GM12892 (cell line): ENCODE measurements at regions not wholly inside any gene's neighbourhood (a gene's known extent, or its start where the extent isn't known, plus 50 kb on each side); places are given as distances from the start of the nearest gene placed in this dataset.
"Not testable (repeated sequence)": the region's sequence is repeated elsewhere in the genome, so short reads cannot be mapped to it uniquely, and the experiment has no call there.

Source experiments
- DNase-seq: peaks from one replicate; pipeline ENCODE4 v3.0.0; 2011; ENCODE audit not compliant: insufficient read length
- FAIRE-seq: peaks from 2 replicates; lab custom pipeline; 2011; peaks lifted over from hg19 to GRCh38; lab: Jason Lieb, UNC
- POLR2A ChIP-seq: IDR thresholded peaks from 2 replicates; pipeline ENCODE4 v1.6.1; 2011; ENCODE audit warnings: low read depth, low read length, control low read depth
- POLR2AphosphoS5 ChIP-seq: IDR thresholded peaks from 2 replicates; pipeline ENCODE4 v1.6.1; 2011; ENCODE audit warnings: low read depth, low read length, control low read depth
- TAF1 ChIP-seq: IDR thresholded peaks from 2 replicates; pipeline ENCODE4 v1.6.1; 2011; ENCODE audit warnings: low read depth, mild to moderate bottlenecking, control low read depth, low read length, borderline replicate concordance

DNA sequence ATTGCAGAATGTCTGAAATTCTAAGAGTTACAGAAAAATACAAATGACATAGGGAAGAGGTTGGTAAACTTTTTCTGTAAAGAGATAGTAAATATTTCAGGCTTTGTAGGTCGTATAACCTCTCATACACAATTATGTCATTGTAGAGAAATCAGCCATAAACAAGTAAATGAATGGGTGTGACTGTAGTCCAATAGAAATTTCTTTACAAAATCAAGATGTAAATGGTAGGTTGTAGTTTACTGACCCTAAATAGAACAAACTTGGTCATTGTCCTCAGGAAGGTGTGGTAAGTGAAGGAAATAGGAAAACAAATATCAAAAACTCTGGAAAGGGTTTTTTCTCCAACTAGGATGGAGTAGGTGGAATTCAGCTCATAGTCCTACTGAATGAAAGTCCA, 415.5 kb upstream of the SPHKAP start:
- TF ChIP-seq TAF1: no peak
- TF ChIP-seq POLR2AphosphoS5: no peak
- TF ChIP-seq POLR2A: no peak
- no peak for DNase-seq

DNA sequence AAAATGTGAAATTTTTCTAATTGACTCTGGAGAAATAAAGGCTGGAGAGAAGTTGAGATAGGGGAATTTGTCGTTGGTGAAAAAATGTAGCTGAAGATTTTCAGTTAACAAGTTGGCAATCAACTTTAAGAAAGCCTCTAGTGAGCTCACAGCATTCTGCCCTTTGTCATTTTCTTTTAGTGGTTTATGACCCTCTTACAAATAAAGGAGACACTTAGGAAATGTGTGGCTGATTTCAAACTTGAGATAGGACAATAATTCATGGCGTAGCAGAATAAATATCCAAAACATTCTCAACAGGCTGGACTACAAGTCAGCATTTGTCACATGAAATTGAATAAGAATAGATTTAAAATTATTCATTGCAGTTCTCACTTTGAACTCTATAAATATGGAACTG, 412.5 kb upstream of the SPHKAP start:
- TF ChIP-seq POLR2A (no peak), POLR2AphosphoS5 (no peak), TAF1 (no peak)
- FAIRE-seq (no peak), DNase-seq (no peak)

More for the DNA sequence above, 415.5 kb upstream of the SPHKAP start:
- no peak for FAIRE-seq

DNA sequence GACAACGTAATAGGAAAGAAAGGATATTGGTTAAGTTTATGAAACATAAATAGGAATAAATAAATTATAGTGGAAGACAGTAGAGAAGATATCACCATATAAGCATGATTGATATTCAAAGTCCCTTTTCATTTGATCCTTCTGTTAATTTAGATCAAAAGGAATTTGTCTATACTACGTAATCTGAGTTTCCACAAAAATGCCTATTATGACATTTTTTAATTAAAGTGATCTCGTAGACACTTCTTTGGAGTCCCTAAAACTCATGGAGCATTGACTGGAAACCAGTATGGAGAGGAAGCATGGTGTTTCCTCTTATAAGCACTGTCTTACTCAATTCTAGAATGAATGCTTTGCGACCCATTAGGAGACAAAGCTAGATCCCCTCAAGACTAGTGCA, 411.4 kb upstream of the SPHKAP start:
- no peak for TF ChIP-seq POLR2A
- TF ChIP-seq POLR2AphosphoS5: no peak
- TF ChIP-seq TAF1: no peak
- FAIRE-seq: no peak

GRCh38 chr2:228590681-228591080, 409.2 kb upstream of the SPHKAP start:
- DNase-seq (no peak), FAIRE-seq (no peak)
- no peak for TF ChIP-seq POLR2AphosphoS5
- no peak for TF ChIP-seq POLR2A
- TF ChIP-seq TAF1: no peak

More for the DNA sequence above, 411.4 kb upstream of the SPHKAP start:
- no peak for DNase-seq

GRCh38 chr2:228589115-228589514, 407.6 kb upstream of the SPHKAP start:
- DNase-seq (no peak), FAIRE-seq (no peak)

DNA sequence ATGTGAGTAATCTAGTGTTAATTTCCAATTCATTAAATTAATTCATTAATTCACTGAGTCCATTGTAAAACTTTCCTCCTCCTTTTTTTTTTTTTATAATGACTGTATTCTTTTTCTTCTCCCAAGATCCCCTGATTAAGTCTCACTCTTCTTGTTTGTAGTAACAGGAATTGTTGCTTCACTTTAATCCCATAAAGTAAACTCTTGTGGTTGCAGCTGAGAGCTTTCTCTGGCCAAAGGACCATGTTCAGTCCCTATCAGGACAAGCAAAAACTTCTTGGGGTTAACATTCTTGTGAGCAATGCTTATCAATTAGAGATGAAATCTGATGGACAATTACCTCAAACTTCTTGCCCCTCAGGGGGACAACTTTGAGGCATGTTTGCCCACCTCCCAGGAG, 400.2 kb upstream of the SPHKAP start:
- TF ChIP-seq POLR2AphosphoS5 (no peak), POLR2A (no peak), TAF1 (no peak)
- DNase-seq (no peak), FAIRE-seq (no peak)

More at GRCh38 chr2:228589115-228589514, 407.6 kb upstream of the SPHKAP start:
- TF ChIP-seq TAF1 (no peak), POLR2A (no peak), POLR2AphosphoS5 (no peak)

DNA sequence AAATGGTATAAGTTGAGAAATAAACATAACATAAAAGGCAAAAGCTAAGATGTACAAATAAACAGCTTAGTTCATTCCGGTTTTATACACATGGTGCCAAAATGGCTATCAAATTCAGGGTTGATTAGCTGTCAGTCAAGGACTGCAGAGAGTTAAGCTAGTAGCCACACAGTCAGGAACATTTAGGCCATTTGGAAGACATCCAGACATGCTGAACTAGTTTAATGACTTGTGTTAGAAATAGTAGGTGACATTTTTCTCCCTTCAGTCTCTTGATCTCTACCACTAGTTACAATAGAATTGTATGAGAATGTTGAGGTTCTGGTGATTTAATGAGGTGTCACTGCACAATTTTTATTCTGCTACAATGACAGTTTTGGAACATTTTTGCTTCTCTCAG, 394.4 kb upstream of the SPHKAP start:
- no peak for DNase-seq
- no peak for TF ChIP-seq POLR2AphosphoS5
- no peak for TF ChIP-seq POLR2A
- TF ChIP-seq TAF1: no peak
- no peak for FAIRE-seq

DNA sequence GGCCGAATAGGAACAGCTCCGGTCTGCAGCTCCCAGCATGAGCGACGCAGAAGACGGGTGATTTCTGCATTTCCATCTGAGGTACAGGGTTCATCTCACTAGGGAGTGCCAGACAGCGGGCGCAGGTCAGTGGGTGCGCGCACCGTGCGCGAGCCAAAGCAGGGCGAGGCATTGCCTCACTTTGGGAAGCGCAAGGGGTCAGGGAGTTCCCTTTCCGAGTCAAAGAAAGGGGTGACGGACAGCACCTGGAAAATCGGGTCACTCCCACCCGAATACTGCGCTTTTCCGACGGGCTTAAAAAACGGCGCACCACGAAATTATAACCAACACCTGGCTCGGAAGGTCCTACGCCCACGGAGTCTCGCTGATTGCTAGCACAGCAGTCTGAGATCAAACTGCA, 386.8 kb upstream of the SPHKAP start:
- not testable (repeated sequence) for DNase-seq, FAIRE-seq

- FAIRE-seq (no peak), DNase-seq (no peak)
- TF ChIP-seq TAF1: no peak
- TF ChIP-seq POLR2AphosphoS5: no peak
- TF ChIP-seq POLR2A: no peak
These were observed 380.3 kb upstream of the SPHKAP start for GRCh38 chr2:228561816-228562215.

GRCh38 chr2:228559774-228560415, 378.4 kb upstream of the SPHKAP start:
- no peak for TF ChIP-seq POLR2A
- FAIRE-seq: no peak
- DNase-seq: no peak

GRCh38 chr2:228556717-228557116, 375.2 kb upstream of the SPHKAP start:
- DNase-seq (no peak), FAIRE-seq (no peak)
- TF ChIP-seq POLR2A (no peak), POLR2AphosphoS5 (no peak), TAF1 (no peak)

- TF ChIP-seq POLR2A (no peak), POLR2AphosphoS5 (no peak), TAF1 (no peak)
- peak; percentile 76 for FAIRE-seq
- DNase-seq: no peak
These were observed 368.0 kb upstream of the SPHKAP start for GRCh38 chr2:228549441-228550007.

DNA sequence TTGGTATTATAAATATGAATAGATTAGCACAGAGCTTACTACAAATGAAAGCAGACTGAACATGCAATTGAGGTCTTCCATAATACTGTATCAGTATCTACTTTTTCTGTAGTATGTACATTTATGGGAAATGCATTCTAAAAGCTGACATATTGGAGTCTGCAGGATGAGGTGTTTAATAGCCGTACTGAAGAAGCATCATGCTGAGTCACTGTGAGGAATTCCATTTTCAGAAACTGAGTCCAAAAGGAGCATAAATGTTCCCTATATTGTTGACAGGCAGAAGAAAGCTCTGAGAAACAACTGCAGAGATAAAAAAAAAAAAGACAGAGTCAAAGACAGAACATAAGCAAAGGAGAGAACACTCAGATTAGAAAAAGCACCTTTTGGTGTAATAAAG, 366.7 kb upstream of the SPHKAP start:
- TF ChIP-seq POLR2A (no peak), TAF1 (no peak), POLR2AphosphoS5 (no peak)
- no peak for FAIRE-seq
- DNase-seq: no peak
